GM21825 (cell line): ENCODE measurements at regions not wholly inside any gene's neighbourhood (a gene's known extent, or its start where the extent isn't known, plus 50 kb on each side); places are given as distances from the start of the nearest gene placed in this dataset.

Experiments used
- ATAC-seq: cut with Tn5 transposase; IDR thresholded peaks from one replicate; pipeline ENCODE4 v1.9.1; 2021; ENCODE audit warnings: mild to moderate bottlenecking, moderate library complexity; ENCODE audit not compliant: unreplicated experiment

DNA sequence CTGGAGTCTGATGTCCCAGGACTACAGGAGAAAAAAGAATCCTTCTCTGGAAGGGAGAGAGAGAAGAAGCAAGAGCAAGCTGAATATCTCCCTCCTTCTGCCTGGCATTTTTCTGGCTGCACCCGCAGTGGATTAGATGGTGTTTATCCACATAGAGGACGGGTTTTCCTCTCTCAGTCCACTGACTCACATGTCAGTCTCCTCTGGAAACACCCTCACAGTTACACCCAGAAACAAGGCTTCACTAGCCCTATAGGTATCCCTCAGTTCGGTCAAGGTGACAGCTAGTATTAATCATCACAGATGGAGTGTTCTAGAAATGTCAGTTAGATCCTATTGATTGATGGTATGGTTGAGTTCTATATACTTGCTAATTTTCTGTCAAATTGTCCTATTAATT lies 87.9 kb downstream of the RHOU start:
- no peak for ATAC-seq

DNA sequence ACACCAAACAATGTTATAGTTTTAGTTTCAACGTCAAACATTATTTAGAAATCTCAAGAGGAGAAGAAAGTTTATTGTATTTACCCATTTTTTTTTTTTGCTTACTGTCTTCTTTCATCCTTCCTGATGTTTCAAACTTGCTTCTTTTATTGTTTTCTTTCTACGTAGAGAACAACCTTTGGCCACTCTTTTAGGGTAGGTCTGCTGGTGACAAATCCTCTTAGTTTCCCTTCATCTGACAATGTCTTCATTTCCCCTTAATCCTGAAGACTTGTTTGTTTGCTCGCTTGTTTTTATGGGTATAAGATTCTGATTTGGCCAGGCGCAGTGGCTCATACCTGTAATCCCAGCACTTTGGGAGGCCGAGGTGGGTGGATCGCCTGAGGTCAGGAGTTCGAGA lies 89.1 kb downstream of the RHOU start:
- ATAC-seq, result no peak

DNA sequence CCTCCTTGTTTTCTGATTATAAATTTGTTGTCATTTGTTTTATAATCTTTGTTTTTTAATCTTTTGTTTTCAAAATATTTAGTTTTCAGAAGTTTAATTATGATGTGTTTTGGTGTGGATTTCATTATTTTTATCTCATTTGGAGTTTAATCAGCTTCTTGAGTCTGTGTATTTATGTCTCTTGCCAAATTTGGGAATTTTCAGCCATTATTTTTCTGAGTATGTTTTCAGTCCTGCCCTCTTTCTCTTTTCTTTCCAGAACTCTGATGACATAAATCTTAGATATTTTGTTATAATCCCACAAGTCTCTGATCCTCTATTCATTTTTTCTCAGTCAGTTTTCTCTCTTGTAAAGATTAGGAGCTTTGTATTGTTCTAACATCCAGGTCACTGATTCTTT lies 89.8 kb downstream of the RHOU start:
- no peak for ATAC-seq

DNA sequence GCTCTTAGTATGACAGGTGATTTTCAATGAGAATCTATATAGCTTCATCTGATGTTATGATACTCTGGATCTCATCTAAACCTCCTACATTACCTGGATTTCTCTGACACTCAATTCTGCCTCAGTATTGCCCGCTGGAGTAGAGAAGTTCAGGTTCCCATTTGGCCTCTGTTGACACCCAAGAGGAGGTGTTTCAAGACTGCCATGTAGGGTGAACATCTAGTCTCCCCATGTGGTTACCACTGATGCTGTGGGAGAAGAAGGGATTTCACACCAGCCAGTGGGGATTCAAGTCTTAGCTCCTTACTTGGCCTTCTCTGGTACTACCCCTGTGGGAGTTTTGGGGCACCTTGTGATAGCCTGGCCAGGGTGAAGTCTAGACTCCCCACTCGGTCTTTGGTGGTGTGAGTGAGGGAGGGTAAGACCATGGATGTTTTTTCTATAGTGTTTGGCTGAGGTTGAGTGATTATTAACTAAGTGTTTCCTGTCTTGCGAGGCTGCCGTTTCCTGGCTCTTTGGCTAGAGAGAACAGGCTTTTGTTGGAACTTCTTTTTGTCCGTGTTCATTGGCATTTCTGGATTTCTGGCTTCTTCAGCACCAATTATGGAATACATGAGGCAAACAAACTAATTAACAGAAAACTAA lies 90.7 kb downstream of the RHOU start:
- peak; percentile 69 for ATAC-seq

DNA sequence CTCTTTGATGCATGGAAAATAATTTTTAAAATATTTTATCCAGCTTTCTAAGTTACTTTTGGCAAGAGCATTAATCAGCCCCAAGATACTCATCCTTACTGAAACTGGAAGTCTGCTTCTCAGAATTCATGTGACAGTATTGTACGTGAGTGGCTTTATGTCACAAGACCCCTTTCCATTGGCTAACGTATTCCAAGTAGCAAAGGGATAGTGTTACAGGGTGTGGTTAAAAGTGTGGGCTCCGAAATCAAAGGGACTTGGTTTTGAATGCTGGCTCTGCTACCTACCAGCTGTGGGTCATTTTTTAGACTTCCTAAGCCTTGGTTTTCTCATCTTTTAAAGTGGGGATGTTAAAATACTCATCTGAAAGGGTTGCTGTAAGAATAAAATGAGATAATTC lies 91.7 kb downstream of the RHOU start:
- ATAC-seq, result no peak

DNA sequence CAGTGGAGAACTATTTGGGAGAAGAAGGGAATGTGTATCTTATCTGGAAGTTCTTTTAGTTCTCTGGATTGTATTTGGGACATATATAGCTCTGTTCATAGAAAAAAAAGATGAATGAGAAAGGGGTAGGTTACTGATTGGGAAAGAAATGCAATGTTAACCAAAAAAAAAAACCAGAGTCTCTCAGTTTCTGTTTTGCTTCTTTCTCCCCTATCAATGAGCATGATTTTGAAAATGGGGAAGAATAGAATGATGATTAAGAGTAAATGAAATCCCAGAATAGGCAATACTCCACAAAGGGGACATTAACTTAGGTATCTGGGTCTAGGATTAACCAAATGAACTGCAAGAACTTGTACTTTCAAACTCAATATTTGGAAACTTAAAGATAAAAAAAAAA lies 92.9 kb downstream of the RHOU start:
- no peak for ATAC-seq

DNA sequence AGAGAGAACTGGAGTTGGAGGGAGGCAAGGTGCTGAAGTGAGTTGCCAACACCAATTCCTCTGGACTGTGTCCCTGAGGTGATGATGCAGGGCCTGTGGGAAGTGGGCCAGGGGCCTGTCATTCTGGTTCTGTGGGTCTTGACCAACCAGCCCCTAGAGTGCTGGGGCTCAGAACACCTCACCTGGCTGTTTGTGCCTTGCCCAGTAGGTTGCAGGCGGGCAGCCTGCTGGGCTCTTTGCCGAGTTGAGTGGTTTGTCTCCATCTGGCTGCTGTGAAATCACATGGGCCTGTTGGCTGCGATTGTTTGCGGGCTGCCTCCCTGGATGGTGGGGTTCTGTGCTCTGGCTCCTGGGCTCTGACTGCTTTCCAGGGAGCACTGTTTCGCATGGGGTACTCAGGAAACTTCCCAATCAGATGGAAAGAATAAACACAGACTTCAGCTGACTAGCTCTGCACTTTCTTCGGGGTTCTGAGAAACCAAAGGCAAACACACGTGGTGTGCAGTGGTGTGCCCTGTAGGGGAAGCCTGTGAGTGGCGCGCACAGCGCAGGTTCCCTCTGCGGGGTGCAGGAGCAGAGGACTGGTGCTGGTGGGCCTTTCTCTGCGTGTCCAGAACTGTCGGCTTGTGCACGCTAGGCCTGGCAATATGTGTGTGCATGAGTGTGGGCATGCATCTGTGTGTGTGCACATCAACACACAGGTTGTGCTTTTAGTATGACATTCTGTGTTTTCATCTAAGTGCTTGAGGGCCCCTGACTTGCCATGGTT lies 95.1 kb downstream of the RHOU start:
- ATAC-seq, result no peak

DNA sequence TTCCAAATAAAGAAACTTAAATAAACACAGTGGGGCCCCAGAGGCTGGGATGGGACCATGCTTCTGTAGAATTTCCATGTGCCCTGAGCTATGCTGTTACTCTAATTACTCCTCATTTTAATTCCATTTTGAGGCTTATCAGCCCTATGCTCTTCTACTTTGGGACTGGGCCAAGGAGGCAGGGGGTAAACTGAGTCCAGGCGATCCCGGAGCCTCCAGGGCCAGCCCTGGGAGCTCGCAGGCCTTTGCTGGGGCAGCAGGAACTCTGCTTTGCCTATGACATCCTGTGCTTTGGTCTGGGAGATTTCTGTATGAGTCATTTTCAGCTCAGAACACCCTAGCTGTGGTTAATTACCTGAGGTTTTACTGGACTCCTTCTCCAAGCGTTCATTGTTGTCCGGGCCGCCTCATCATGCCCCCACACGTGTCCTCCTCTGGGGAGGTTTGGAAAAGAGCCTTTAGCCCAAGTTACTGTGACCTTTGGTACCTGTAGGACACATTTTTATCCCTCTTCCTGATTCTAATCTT lies 95.7 kb downstream of the RHOU start:
- peak; percentile 79 for ATAC-seq

DNA sequence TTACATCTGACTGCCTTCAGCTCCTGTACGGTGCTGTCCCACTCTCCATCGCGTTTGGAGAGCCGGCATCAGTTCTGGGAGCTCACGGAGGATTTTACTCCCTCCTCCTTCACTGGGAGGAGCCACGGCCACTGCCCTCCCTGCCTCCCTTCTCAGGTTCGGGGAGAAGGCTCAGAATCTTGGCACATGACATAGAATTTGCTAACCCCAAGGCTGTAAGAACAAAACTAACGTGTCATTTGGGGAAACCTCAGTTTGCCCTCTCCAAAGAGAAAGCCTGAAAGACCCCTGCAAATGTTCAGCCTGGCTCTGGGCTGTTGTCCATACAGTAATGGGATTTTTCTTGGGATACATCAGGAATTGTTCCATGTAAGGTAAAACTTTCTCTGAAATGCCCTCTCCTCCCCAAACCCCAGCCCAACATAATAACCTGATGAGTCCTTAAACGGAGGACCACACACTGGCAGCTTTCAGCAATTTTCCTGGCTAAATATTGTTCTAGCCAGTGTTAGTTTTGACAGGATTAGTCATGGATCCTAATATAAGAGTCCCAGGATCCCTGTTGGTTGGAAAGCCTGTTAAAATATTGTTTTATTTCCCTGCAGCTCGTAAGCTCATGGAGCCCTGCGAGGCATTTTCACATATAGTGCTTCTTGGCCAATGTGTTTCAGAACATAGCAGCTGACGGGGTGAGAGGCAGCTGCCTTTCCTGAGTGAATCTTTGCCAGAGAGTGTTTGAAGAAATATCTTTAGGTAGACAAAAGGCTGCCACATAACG lies 98.8 kb downstream of the RHOU start:
- ATAC-seq, result no peak

DNA sequence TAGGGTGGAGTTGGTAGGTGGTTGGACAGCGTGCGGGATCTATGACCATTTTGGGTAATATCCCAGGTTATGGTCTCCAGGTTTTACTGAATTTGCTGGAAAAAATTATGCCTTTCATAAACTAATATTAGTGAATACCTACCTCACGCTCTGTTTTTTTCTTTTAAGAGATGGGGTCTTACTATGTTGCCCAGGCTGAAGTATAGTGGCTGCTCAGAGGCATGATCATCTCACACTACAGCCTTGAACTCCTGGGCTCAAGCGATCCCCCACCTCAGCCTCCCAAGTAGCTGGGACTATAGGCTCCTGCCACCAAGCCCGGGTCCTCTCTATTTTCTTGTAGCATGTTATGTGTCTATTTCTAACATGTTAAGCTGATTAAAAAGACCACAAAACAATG lies 100.2 kb downstream of the RHOU start:
- ATAC-seq, result no peak

DNA sequence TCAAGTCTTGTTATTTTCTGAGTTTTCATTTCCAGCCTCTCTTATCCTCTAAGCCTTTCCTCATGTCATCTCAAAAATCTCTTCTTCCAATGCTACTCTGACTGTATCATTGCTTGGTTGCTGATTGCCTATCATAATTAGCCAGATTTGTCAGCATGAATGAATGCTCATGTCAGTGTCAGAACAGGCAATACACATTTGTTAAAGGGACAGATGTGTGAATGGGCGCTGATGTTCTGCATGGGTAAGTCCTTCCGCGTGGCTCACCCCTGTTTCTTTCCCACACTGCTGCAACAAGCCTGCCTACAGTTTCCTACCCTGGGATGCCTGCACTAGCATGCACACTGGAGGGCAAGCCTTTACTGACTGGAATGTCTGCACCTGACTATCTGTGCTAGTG lies 100.6 kb downstream of the RHOU start:
- ATAC-seq, result no peak

DNA sequence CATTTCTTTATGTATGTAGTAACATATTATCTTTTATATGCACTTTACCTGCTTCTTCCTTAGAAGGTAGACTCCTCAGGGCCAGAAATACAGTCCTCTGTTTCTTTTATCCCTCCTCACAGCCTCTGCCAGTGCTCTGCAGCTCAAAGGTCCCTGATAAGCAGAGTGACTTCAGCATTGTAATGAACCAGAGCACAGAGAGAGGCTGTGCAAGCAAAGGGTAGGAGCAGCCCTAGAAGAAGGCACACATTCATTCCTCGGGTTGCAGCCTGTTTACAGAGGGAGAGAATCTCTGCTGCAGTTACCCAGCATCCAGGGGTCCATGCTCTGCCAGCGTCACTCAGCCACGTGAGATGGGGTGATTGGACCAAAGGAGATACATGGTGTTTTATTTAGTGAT lies 101.1 kb downstream of the RHOU start:
- no peak for ATAC-seq

DNA sequence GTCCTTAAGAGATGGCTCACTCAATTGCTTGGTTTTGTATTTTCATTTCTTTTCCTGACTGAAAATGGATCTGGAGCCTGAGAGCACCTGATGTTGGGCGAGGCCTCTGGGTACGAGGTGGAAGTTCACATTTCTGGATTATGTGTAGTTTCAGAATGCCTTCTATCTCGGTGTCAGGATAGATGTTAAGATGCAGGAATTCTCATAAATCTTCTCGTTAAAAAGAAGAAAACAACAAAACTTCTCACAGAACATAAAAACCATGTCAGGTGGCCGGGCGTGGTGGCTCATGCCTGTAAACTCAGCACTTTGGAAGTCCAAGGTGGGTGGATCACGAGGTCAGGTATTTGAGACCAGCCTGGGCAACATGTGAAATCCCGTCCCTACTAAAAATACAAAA lies 101.8 kb downstream of the RHOU start:
- ATAC-seq, result no peak

DNA sequence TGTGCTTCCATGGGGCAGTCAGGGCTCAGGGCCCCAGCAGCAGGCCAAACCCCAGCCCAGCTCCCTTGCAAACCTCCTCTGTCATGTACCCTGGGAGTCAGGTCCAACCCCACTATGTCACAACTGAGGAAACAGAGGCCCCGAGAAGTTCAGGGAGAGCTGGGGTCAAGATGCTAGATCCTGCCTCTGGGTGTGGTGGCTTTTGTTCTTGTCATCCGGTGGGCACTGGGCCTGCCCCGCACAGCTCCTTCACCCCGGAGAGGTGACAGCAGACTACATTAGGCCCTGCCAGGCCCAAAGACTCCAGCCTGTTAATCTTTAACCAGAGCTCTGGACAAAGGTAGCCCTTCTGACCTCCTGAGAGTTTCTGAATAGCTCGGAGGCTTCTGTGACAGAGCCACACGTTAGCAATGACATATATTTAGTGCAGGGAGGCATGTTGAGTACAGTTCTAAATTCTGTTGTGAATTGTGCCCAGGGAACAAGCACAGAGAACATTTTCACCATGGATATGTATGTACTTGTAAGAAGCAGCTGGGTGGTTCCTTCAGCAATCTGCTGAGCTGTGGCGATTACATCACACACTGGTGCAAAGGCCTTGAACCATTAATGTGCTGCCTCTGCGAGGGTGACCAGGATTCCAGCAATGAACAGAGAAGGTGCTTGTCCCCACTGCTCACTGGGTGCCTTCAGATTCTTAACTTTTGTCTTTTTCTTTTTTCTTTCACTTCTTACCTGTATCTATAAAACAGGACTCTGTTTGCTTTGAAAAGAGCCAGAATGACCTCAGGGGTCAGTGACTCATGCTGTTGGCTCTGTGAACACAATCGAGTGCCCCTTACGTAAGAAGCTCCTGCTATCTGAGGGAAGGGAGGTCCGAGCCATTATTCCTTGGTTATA lies 102.8 kb downstream of the RHOU start:
- no peak for ATAC-seq

DNA sequence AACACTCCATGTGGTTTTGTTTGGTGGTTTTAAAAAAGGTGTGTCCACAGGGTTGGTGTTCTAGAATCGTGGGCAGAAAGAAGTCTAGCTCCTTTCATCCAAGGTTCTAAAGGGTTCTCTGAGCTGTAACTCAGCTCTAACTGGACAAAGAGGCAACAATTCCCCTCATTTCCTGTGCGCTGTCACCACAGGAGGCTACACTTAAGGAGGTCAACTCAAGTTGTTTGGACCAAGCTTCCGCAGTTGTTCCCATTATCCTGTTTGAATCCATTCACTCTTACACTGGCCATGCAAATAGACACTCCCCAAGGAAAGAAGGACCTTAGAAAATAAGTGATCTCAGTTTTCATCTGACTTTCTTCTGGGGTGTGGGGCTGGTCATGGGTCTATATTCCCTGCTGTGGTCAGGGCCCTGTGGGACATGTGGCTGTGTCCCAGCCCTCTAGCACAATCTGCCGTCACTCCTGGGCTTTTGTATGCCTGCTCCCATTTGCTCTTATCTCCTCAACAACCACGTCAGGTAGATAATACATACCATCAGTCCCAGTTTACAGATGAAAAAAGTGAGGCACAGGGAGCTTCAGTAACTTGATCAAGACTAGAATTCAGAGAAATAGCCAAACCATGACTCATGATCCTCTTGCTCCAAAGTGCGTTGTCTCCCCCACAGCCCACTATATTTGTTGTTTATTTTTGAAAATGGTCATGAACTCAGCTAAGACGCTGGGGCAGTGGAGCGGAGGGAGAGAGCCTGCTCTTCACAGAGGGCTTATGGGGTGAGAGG lies 103.6 kb downstream of the RHOU start:
- no peak for ATAC-seq

DNA sequence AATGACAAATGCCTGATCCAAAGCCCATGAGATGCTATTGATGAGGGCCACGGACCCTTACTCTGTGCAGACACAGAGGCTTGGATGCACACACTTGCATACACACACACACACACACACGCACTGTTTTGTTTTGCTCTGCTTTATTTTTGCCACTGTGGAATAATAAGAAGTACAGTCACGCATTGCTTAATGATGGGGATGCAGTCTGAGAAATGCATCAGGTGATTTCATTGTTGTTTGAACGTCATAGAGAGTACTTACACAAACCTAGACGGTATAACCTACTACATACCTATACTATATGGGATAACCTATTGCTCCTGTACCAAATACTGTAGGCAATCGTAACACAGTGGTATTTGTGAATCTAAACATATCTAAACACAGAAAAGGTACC lies 104.4 kb downstream of the RHOU start:
- no peak for ATAC-seq

DNA sequence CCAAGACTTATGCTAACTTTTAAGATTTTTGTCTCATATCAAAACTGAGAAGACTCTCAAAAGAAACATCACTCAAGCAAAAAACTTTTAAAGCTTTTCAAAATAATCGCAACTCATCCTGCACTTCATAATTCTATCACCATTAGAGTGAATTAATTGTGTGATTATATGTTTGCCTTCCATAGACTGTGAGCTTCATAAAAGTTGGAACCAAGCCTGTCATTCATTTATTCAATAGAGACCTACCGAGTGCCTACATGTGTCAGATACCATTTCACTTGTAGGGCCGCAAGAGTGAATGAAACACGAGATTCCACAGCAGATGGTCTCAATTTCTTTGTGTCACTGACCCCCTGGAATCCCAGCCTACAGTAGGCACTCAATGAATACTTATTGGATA lies 106.4 kb downstream of the RHOU start:
- no peak for ATAC-seq

DNA sequence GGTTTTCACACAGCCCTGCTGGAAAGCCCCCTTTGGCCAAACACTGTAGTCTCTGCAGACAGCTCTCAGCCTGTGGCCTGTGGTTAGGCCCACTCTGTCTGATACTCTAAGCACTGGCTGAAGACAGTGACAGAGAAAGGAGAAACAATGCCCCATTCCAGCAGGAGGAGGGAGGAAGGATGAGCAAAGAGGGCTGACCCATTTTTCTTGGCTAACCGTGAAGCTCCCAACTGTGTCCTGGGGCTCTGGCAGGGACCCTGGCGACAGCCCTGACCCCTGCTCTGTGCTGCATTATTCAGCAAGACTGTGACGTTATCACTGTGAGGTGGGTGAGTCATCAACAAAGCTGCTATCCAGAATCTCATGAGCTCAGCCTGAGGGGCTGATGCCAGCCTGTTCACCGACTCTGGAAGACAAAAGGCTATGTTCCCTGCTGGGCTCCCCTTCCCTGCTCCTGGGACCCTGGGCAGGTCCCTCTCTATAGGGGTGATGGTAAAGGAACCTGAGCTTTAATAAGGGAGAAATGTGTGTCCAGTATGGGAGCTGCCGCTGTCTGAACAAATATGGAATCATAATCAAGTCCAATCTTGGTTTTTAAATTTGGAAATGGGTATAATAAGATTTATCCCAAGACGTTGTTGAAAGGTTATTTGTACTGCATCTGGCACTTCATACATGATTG lies 107.0 kb downstream of the RHOU start:
- ATAC-seq, result no peak

DNA sequence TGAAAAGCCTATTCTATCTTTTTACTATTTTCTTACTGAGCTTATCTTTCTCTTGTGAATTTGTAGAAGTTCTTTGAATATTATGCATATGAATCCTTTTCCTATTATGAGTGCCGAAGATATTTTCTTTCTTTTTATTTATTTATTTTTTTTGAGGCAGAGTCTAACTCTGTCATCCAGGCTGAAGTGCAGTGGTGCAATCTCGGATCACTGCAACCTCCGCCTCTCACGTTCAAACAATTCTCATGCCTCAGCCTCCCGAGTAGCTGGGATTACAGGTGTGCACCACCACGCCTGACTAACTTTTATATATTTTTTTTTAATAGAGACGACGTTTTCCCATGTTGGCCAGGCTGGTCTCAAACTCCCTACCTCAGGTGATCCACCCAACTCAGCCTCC lies 109.8 kb downstream of the RHOU start:
- no peak for ATAC-seq
